ENCODE measurements at regions not wholly inside any gene's neighbourhood (a gene's known extent, or its start where the extent isn't known, plus 50 kb on each side); places are given as distances from the start of the nearest gene placed in this dataset.

DNA sequence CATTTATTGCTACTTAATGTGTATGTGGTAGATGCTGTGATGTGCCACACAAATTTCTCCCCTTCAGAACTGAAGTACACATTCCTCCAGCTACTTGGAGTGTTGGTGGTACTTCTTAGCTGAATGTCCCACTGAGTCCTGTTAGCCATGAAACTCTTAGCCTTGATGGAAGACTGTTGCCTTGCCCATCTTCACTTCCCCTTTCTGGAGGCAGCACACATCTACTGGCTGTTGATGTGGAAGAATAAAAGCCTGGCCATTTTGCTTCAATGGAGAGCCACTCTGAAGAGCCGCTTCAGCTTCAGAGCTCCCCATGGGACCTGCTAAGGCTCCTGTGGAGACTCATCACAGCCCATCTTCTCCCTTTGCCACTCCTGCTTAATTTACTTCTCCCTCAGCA is 157.7 kb upstream of the PITX2 start:
- ATAC-seq: no peak

GRCh38 chr4:110781944-110782343 is 159.1 kb upstream of the PITX2 start:
- no peak for ATAC-seq

- no peak for ATAC-seq
Observed at GRCh38 chr4:110787109-110787508, 164.2 kb upstream of the PITX2 start.

GRCh38 chr4:110787707-110788106 is 164.8 kb upstream of the PITX2 start:
- no peak for ATAC-seq

- ATAC-seq: no peak
Observed at GRCh38 chr4:110788302-110788701, 165.4 kb upstream of the PITX2 start.

- ATAC-seq: no peak
Observed at GRCh38 chr4:110792036-110792435, 169.2 kb upstream of the PITX2 start.

- ATAC-seq: no peak
Observed at GRCh38 chr4:110793381-110793801, 170.5 kb upstream of the PITX2 start.

DNA sequence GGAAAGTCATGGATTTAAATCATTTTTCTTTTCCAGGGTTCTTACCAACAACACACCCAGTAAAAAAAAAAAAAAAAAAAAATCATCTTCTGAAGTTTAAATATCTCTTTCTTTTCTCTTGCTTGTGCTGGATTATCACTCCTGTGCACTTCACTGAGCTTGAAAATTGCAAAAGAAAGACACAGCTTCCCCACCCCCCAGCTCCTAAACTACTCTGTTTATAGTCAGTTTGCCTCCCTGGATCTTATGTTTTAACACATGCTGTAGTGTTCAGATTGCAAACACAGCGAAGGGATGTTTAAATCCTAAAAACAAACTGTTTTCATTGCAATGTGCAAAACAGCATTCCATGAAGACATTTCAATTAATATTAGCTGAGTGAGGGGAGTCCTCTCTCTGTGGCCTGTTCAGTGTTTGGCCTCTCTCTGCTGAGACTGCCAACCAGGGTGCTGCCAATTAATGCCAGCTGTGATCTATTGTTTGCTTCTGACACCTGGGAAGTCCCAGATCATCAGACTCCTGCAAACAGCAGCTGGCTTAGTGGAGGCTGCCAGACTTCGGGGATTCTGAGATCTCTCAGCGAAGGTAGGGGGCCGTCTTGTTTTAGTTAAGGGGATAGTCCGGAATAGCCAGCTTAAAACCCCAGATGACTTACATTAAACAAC is 171.1 kb upstream of the PITX2 start:
- no peak for ATAC-seq

DNA sequence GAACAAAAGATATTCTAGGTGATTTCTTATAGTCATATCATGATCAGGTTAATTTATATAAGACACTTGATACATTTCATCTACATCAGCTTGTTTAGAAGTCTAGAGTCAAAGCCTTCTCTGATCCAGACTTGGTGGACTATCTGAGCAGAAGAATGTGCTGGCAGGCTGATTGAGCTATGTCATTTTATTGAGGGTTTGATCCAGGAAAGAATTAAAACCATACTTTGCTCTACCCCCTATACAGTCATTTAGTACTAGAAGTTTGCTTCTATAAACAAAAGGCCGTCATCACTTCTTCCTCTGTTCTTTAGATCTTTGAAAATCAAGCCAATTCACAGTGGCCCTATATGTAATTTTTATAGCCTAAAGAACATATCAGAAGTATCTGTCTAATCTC is 173.1 kb upstream of the PITX2 start:
- ATAC-seq: no peak

DNA sequence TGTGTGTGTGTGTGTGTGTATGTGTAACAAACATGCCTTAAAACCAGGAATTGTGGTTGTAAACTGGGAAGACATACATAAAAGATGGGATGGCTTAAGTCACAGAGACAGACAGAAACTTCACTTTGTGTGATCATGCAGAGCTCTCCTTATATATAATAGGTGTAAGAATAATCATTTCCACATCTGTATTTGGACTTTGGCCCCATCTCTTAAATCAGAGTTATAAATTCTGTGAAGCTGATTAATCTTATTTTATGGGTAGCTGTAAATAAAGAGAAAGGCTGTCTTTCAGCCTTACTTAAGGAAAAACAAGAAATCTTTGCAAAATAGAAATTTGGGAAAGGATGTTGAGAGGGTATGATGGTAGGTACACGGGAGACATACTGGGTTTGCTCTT is 174.6 kb upstream of the PITX2 start:
- no peak for ATAC-seq

DNA sequence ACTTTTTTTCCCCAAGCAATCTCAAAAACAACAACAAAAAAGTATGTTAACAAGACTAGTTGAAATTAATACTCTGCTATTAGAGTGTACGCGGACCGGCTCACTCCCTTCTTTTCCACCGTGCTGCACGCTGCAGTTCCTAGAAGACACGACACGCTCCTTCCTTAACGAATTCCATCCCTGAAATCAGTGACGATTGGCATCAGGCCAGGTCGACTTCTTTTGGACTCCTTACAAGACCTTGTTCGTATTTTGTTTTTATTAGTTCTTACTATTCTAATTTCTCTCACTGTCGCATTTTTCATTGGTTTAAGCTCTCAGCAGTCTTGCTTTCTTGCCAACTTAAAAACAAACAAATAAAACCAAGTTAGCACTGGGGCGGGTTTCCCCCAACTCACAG is 175.8 kb upstream of the PITX2 start:
- no peak for ATAC-seq

DNA sequence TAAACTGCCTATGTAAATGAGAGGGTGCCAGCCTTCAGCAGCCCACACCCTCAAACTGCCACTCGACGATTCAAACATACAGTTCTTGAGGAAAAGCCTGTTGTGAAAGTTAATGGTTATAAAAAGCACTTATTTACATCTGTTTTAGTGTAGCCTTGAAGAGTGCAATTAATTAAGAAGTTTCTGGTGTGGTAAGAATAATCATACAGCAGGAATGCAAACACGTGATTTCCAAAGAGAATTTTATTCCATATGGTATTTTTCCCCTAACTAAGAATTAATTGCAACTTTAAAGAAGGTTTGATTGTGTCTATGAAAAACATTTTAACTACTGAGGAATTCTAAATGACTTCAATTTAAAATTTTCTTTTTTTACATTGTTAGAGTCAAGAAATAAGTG is 176.3 kb upstream of the PITX2 start:
- no peak for ATAC-seq

- ATAC-seq: no peak
Observed at GRCh38 chr4:110801591-110801990, 178.7 kb upstream of the PITX2 start.

DNA sequence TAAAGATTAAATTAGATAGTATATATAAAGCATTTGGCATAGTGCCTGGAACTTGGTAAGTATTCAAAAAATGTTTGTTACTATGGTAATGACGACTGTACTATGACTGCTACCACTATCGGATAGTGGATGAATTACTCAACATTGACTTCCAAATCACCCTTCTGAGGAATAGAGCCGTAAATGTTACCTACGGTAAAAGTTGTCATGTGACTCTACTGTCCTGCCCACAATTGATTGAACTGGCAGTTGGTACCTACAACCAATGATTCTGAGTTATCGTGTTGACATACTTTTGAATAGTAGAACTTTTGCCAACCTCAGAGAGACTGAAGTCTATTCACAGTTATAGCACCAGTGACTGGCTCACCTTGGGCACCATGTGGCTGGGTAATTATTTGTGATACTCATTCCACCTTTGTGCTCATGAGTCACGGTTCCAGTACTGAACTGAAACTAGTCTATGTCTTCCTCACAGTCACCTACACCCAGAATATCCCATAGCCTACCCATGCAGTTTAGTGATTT is 185.5 kb upstream of the PITX2 start:
- no peak for ATAC-seq

GRCh38 chr4:110815950-110816349 is 193.1 kb upstream of the PITX2 start:
- ATAC-seq: no peak

GRCh38 chr4:110816367-110816766 is 193.5 kb upstream of the PITX2 start:
- no peak for ATAC-seq

DNA sequence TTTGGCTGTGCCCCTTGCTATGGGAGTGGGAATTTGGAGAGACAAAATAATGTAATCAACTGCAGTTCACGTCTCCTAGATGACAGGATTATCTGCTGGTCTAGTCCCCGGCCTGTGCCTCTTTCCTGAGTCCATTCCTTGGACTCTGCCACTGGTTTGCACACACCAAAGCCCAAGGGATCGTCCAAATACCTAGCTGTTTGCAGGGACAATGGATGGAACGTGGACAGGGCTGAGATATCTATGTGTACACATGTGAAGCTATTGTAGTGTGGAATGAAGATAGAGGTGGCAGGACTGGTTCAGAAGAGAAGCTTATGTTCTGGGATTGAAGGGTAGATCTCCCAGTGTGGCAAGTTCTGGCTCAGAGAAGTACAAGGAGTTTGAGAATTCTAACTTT is 198.3 kb upstream of the PITX2 start:
- no peak for ATAC-seq

DNA sequence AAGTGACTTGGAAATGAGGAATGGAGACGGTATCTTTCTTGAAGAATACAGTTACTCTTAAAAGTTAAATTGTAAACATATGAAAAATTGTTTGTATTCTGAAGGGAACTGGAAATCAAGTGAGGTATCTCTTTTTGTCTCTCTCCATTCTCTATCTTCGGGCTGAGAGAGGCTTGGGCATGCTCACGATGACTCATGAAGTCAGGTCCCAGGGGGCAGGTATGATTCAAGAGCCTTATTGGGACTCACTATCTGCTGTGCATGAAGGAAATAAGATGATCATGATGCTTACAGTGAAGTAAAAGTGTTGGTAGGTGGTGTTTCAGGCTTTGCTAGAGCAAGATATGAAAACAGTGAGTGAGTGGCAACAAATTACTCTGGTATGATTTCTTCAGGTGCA is 200.4 kb upstream of the PITX2 start:
- ATAC-seq: no peak

- ATAC-seq: no peak
Observed at GRCh38 chr4:110824344-110824743, 201.5 kb upstream of the PITX2 start.

DNA sequence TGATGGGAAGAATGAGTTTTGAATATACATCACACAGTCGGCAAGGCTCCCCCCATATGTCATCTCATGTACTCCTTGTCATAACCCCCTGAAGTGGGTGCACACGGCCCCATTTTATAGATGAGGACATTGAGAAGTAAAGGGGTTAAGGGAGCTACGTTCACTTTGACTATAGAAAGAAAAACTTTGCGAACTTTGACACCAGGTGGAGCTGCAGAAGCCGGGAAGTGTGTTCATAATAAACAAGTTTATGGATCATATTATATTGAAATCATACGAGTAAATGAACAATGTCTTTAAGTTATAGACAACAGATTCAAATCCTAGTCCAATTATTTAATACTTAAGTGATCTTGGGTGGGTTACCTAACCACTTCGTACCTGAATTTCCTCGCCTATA is 203.8 kb upstream of the PITX2 start:
- ATAC-seq: no peak

DNA sequence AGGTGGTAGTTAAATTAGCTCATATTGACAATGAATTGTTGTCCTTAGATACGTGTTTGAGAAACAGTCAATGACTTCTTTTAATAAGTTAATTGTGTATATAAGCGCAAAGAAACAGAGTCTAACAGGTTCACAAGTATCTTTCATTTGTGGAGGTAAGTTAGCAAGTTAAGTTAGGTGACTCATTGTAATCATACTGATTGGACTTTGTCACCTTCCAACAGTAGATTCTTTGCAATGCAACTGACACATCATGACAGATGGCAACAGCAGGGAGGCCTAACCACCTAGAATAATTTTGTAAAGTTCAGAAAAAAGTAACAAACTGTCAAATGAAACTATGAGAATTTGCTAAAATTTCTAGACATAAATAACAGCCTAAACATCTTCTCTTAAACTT is 207.6 kb upstream of the PITX2 start:
- no peak for ATAC-seq

DNA sequence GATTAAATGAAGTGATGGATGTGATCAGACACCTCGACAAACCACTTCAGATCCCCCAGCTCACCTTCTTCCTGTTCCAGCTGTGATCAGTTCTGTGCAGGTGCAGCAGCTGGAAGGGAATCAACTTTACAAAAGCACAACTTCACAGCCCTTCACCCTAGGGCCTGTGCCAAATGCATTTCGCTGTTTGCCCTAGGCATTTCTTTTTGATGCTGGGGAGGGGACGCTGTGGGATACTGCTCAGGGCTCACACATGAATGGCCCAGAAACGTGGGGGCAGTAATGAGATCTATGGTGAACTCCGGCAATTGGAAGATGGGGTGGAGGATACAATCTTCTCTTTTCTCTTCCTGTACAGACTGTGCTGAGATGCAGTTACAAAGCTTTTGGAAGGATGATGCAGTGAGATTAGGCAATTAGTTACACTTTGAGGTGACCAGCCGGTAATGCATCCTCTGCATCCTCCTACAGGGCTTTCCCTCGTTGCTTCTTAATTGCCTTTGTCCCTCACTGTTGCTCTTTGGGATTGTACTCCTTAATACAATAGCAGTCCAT is 215.1 kb upstream of the PITX2 start:
- ATAC-seq: no peak

DNA sequence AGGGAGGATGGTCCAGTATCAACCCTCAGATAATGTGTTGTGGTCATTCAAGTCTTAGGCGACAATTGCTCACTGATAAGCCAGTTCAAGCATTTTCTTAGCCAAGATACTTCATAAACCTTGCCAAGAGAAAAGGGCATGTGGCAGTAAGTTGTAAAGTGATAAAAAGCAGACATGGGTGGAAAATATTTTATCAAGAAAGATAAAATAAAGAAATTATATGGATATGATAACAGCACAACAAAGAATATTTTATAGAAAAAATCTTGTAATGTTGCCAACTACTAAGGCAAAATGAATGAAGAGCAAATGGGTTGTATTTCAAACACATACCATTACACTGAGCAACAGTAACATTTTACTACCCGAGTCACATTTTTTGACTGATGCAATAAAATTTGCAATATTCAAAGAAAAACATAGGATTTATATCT is 217.4 kb upstream of the PITX2 start:
- no peak for ATAC-seq

- ATAC-seq: no peak
Observed at GRCh38 chr4:110848787-110849186, 225.9 kb upstream of the PITX2 start.

GRCh38 chr4:110849461-110849860 is 226.6 kb upstream of the PITX2 start:
- no peak for ATAC-seq

Data from activated CD4-positive, CD25-positive, alpha-beta regulatory T cell treated with anti-CD3 and anti-CD28 coated beads, Interleukin-2, amount 50 U/mL, for 24 hours (primary cell).